NCI-H82 (cell line): ENCODE measurements at regions not wholly inside any gene's neighbourhood (a gene's known extent, or its start where the extent isn't known, plus 50 kb on each side); places are given as distances from the start of the nearest gene placed in this dataset.
A peak's percentile ranks its signal among the peaks of the same experiment; 100 is the strongest.

ENCODE experiments used
- DNase-seq: peaks from one replicate; lab custom pipeline; 2025; lab: John Stamatoyannopoulos, UW

DNA sequence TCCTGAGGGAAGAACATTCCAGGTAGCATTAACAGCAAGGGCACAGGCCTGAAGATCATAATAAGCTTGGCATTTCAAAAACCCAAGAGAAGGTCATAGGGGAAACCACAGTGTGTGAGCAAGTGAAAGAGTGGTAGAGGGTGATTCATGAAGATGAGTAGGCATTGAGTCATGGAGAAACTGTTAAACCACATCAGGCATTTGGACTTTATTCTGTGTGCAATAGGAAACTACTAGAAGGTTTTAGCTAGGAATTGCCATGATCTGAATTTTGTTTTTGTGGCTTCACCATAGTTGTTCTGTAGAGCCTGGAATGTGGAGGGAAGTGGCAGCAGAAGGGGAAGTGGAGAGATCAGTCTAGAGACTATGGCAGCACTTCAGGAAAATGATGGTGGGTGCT is 359.0 kb upstream of the PTBP2 start:
- DNase-seq, result no peak

DNA sequence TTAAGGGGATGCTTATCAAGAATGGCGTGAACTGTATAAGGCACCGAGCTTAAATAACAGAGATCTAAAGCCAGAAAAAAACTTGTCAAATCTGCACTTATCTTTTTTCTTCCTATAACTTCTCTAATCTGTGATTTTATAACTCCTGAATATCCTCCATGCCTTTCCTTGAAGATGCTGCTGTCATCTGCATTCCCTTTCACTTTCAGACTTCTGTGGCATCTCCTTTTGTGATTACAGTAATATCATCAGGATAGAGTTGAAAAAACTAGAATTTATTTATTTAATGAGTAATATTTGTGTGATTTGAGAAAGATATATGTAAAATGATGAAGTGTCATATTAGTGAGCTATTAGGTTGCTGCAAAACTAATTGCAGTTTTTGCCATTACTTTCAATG is 357.8 kb upstream of the PTBP2 start:
- DNase-seq, result no peak

DNA sequence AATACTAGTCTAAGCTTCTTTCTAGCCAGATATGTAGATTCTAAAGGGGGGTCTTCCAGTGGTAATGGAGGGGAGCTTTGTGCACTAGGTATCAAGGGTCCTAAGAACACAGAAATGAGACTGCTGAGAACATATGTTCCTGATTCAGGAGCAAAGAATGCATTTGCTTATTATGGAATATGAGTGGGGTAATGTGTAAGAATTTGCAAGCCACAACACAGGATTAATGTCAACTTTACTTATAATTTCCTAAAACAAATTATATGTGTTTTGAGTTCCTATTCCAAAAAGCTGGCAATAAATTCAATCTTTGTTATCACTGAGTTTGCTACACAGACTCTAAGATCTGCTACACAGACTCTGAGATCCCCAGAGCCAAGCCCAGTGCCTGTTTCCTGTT is 357.0 kb upstream of the PTBP2 start:
- DNase-seq, result peak; percentile 10

DNA sequence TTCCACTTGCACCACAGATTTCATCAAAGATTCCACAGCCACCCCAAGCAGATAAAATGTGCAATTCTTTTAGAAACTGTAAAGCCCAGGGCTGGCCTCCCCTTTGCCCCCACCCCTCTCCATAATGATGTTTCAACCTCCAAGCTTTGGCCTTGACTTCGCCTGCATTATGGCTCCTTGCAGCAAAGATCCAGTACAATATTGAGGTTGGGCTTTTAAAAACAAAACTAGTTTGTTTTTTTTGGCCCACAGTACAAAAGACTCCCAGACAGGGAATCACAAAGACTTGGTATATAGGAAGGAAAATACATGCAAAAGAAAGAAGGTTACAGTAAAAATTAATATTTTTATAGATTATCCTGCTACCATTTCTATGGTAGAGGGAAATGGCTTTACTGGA is 356.5 kb upstream of the PTBP2 start:
- no peak for DNase-seq

- peak; percentile 94 for DNase-seq
These were observed 355.8 kb upstream of the PTBP2 start for GRCh38 chr1:96365596-96366390.

- peak; percentile 51 for DNase-seq
These were observed 355.1 kb upstream of the PTBP2 start for GRCh38 chr1:96366516-96366915.

- no peak for DNase-seq
These were observed 353.8 kb upstream of the PTBP2 start for GRCh38 chr1:96367791-96368190.

DNA sequence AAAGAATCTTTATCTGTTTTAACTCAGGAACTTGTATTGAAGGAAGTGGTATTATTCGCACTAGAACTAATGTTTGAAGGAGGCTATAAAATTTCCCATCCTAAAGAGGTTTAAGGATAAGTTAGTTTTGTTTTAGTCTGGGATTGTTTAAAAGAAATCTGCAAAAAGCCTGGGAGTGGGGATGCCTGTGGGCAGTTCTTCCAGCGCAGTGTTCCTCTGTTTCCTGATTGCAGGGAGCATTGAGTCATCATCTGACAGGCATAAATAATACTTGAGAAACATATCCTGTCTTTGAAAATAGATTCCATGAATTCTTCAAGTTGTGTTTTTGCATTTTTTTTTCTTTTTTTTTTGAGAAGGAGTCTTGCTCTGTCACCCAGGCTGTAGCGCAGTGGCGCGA is 350.8 kb upstream of the PTBP2 start:
- DNase-seq, result no peak

GRCh38 chr1:96372881-96373280 is 348.7 kb upstream of the PTBP2 start:
- no peak for DNase-seq

GRCh38 chr1:96374076-96374762 is 347.4 kb upstream of the PTBP2 start:
- no peak for DNase-seq

- no peak for DNase-seq
These were observed 344.7 kb upstream of the PTBP2 start for GRCh38 chr1:96376846-96377245.

GRCh38 chr1:96384611-96385010 is 337.0 kb upstream of the PTBP2 start:
- DNase-seq, result no peak

- peak; percentile 42 for DNase-seq
These were observed 333.8 kb upstream of the PTBP2 start for GRCh38 chr1:96387785-96388184.

DNA sequence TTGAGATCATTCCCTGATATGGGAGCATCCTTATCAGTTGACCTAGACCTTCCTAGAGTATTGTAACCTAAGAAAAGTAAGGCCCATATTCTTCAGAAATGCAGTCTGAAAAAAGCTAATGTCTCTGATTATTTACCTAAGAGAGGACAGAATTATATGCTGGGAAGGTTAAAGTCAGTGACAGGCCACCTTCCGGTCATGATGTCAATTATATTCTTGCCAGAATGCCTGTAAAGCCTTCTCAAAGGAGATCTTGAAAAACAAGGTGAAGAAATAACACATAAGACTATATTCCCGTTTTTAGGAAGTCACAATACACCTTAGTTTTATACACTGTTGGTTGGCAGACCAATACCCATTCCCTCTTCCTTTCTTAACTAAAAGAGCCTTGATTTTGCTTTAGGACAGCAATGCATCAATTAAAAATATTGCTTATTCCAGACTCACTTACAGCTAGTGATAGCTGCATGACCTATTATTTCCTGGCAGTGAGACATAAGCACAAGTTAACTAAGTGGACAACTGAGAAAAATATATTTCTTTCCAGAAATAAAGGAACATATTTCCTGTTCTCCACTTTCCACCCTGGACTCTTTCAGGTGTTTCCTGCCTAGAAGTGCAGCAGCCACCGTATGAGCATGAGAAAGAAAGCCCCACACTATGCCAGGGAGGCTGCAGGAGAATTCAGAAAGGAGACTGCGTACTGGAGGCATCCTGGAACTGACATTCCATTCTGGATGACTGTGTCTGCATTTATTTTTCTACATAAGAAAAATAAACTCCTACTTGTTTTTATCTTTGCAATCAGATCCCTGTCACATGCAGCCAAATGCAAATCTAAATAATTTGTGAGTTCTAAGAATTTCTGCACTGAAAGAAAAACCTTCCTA is 332.9 kb upstream of the PTBP2 start:
- no peak for DNase-seq

DNA sequence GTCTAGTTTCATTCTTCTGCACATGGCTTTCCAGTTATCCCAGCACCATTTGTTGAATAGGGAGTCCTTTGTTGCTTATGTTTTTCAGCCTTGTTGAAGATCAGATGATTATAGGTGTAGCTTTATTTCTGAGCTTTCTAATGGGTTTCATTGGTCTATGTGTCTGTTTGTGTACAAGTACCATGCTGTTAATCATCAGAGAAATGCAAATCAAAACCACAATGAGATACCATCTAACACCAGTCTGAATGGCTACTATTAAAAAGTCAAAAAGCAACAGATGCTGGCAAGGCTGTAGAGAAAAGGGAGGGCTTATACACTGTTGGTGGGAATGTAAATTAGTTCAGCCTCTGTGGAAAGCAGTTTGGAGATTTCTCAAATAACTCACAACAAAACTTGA is 321.5 kb upstream of the PTBP2 start:
- no peak for DNase-seq

- no peak for DNase-seq
These were observed 312.5 kb upstream of the PTBP2 start for GRCh38 chr1:96409087-96409486.

DNA sequence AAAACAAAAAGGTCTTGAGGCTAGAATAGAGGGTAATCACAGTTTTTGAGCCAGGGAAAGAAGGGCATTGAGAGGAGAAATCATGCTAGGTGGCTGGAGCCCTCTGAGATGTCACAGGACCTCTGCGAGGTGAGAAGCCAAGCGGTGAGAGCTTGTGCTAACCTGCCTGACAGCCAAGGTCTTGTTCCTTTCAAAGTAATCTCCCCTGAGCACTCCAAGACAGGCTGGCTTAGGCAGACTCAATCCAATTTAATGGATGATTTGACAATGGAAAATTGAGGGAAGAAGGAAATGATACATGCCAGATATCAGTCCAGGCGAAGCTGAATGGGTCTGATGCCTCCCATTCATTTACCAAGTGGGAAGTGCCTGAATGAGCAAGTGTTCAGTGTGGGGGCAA is 311.9 kb upstream of the PTBP2 start:
- peak; percentile 73 for DNase-seq

- no peak for DNase-seq
These were observed 310.6 kb upstream of the PTBP2 start for GRCh38 chr1:96411006-96411405.

GRCh38 chr1:96414598-96414997 is 307.0 kb upstream of the PTBP2 start:
- DNase-seq, result peak; percentile 31

GRCh38 chr1:96416111-96416595 is 305.4 kb upstream of the PTBP2 start:
- no peak for DNase-seq

GRCh38 chr1:96416701-96417444 is 304.7 kb upstream of the PTBP2 start:
- DNase-seq, result no peak

GRCh38 chr1:96418969-96419368 is 302.6 kb upstream of the PTBP2 start:
- DNase-seq, result no peak
